ENCODE measurements at regions not wholly inside any gene's neighbourhood (a gene's known extent, or its start where the extent isn't known, plus 50 kb on each side); places are given as distances from the start of the nearest gene placed in this dataset.
A peak's percentile ranks its signal among the peaks of the same experiment; 100 is the strongest.
"Not testable (repeated sequence)": the region's sequence is repeated elsewhere in the genome, so short reads cannot be mapped to it uniquely, and the experiment has no call there.

GRCh38 chr2:75870133-75870532 lies 159.4 kb upstream of the GCFC2 start:
- DNase-seq = no peak

DNA sequence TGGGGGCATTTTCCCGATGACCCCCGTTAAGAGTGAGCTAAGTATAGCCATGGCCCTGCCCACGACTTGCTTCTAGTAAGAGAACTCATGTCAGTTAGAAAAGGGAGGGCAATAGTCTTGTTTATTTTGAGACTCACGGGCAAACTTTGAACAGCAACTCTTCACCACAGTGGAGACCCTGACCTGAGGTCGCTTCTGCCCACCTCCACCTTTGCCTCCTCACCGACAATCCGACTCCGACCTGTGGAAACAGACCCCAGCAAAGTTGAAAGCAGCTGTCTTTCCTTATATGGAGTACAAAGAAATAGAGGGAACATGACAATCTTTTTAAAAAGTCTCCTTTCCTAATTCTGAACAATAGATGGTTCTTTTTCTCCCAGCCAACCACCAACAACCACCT lies 155.0 kb upstream of the GCFC2 start:
- no peak for DNase-seq

- DNase-seq = no peak
Observed at GRCh38 chr2:75865083-75865482, 154.4 kb upstream of the GCFC2 start.

- DNase-seq = no peak
Observed at GRCh38 chr2:75862547-75862946, 151.8 kb upstream of the GCFC2 start.

GRCh38 chr2:75853436-75853835 lies 142.7 kb upstream of the GCFC2 start:
- DNase-seq = no peak

GRCh38 chr2:75852639-75853038 lies 141.9 kb upstream of the GCFC2 start:
- no peak for DNase-seq

DNA sequence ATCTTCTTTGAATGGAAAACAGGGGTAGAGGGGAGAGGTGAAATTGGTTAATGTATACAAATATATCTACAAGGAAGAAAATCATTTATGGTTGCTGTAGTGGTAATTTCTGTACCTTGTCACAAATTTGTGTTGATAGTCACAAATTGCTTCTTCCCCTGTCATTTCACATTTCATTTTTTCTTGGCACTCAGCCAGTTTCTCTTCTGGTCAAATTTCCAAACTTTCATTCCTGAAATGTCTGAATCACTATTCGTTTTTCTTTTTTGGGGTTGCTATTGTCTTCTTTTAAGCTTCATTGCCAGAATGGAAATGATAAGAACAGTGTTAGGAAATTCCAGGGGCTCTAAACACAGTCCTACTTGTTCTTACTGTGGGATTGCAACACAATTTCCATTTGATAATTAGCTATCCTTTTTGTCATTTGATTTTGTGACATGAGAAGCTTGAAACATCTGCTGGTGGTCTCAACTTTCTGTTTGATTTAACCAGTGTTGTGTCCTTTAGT lies 136.0 kb upstream of the GCFC2 start:
- no peak for DNase-seq

GRCh38 chr2:75844651-75845050 lies 133.9 kb upstream of the GCFC2 start:
- DNase-seq = no peak

- peak in 1 of 2 experiments; percentile 4 for DNase-seq
Observed at GRCh38 chr2:75834588-75834987, 123.9 kb upstream of the GCFC2 start.

- DNase-seq = no peak
Observed at GRCh38 chr2:75833386-75833785, 122.7 kb upstream of the GCFC2 start.

- no peak for DNase-seq
Observed at GRCh38 chr2:75828826-75829225, 118.1 kb upstream of the GCFC2 start.

- not testable (repeated sequence) for DNase-seq
Observed at GRCh38 chr2:75823515-75823914, 112.8 kb upstream of the GCFC2 start.

- no peak for DNase-seq
Observed at GRCh38 chr2:75822336-75822735, 111.6 kb upstream of the GCFC2 start.

GRCh38 chr2:75820693-75821092 lies 110.0 kb upstream of the GCFC2 start:
- no peak for DNase-seq

- DNase-seq = no peak
Observed at GRCh38 chr2:75810611-75811330, 100.1 kb upstream of the GCFC2 start.

- no peak for DNase-seq
Observed at GRCh38 chr2:75808793-75809535, 98.2 kb upstream of the GCFC2 start.

DNA sequence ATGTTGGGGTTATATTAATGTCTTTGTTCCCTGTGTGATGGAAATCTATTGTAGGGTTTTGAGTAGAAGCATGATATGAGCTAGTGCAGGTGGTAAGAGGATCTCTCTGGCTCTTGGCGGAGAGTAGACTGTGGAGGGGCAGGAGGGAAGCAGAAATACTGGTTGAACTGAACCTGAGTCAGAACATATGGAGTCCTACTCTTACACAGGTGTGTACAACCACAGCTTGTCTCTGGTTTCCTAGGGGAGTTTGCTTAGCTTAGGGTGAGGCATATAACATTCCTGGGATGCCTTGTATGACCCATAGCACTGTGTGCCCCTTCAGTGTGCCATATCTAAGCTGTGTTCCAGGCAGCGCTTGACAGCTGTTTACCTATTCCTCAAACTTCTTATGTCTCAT lies 97.3 kb upstream of the GCFC2 start:
- no peak for DNase-seq

DNA sequence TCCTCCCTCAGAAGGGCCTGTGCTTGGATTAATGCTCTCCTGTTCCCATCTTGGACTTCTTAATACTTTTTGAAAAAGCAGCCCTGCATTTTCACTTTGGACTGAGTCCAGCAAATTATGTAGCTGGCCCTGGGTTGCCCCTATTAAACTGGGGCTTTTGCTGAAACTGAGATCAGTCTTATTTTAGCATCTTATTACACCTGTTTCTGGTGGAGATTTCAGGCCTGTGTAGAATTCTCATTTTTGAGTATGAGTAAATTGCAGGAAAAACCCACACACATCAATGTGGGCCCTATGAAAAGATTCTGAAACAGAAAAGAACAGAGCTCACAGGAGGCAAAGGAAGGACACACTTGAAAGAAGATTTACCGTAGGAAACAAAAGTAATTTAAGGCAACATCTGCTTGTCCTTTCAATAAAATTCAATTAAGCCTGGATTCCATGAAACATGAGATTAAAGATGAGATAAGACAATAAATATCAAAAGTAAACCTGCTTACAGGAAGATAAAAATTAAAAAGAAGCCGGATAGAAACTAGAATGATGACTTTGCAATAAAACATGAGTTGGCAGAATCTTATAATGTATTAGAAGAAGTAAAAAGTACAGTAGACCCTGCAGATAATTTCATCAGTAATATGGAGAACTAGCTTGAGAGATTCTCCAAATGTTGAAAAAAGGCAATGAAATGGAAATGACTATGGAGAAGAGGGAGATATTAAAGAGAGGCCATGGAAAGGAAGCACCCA lies 90.7 kb upstream of the GCFC2 start:
- DNase-seq = no peak

- no peak for DNase-seq
Observed at GRCh38 chr2:75800456-75800855, 89.7 kb upstream of the GCFC2 start.

DNA sequence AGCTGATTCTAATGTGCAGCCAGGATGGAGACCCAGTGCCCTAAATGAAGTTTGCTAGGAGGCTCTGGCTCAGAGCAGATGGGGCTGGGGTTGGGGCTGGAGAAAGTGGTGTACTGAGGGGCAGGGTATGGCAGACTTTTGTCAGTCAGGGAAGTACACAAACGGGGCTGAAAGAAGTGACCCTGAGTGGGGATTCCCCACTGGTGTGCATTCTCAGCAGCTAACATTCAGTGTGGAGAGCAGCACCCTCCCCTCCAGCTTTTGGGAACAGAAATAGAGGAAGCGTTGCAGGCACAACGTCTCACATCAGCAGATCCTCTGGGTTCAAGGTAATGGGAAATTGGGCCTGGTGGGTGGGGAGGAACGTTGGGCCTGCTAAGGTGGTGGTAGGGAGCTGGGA lies 89.1 kb upstream of the GCFC2 start:
- DNase-seq = no peak

DNA sequence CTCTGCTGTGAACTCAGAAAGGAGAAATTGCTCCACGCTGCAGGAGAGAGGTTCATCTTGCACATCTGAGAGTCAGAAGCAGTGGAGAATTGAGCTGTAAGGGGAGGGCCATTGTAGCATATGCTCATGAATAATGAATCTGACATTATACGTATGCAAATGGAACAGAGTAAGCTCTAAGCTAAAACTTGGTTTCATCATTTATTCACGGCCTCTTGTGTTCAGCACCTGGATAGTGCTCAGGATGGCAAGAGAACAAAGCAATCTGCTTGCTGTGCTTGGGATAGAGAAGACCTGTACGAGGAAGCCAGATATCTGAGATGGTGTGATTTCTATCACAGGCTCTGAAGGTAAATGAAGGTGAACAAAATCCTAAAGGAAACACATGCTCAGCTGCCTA lies 87.9 kb upstream of the GCFC2 start:
- DNase-seq = peak in 1 of 2 experiments; percentile 25

- no peak for DNase-seq
Observed at GRCh38 chr2:75792996-75793395, 82.3 kb upstream of the GCFC2 start.

DNA sequence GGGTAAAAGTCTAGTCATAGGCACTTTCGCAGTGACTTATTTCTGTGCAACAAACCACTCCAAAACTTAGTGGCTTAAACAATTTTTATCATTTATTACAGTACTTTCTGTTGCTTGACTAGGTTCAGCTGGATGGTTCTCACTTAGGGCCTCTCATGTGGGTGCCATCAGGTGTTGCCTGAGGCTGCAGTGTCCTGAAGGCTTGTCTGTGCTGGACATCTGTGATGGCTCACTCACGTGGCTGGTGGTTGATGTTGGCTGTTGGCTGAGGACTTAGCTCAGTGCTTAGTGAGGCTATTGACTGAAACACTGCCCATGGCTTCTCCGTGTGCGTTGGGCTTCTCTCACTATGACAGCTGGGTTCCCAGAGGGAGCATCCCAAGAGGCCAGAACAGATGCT lies 81.4 kb upstream of the GCFC2 start:
- DNase-seq = no peak

Data from NCI-H526 (cell line).